ENCODE measurements at regions not wholly inside any gene's neighbourhood (a gene's known extent, or its start where the extent isn't known, plus 50 kb on each side); places are given as distances from the start of the nearest gene placed in this dataset.

GRCh38 chr13:79995334-79995733 lies 345.6 kb downstream of the SPRY2 start:
- H3K4me3 Mint-ChIP-seq, result no peak overlapping the region
- H3K9me3 Mint-ChIP-seq, result no peaks in the 10 kb centered on the region; the same call in 1 of the 2 replicates
- H3K4me1 Mint-ChIP-seq (ENCODE audit: low read depth), result peaks cover 52% of the 10 kb centered on the region
- H3K27ac Mint-ChIP-seq, result peak overlapping the region; percentile 68
- no peak for TF ChIP-seq CTCF (IDR thresholded peaks at IDR 0.05)
- peak; percentile 90 for DNase-seq
- H3K27me3 Mint-ChIP-seq (ENCODE audit: insufficient read depth), result no peaks in the 10 kb centered on the region
- no peaks in the 10 kb centered on the region for H3K36me3 Mint-ChIP-seq (ENCODE audit: low read depth)

DNA sequence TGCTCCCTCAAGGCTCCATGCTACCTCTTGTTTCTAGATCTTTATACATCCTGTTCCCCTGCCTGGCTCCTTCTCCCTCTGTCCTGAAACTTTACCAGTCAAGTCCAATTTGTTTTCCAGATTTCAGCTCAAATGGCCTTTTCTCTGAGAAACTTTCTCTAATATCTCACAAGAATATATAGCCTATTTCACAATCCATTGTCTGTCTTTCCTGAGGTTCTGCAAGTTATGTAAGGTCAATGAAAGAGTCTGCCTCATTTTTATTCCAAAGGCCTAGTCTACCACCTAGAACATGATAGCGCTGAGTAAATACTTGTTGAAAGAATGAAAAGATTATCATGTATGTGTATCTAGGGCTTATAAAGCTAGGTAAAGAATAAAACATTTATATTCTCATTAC lies 348.8 kb downstream of the SPRY2 start:
- no peaks in the 10 kb centered on the region for H3K27me3 Mint-ChIP-seq (ENCODE audit: insufficient read depth)
- H3K9me3 Mint-ChIP-seq, result no peaks in the 10 kb centered on the region
- no peak for DNase-seq
- no peaks in the 10 kb centered on the region for H3K36me3 Mint-ChIP-seq (ENCODE audit: low read depth)
- no peak for TF ChIP-seq CTCF (IDR thresholded peaks at IDR 0.05)
- peaks cover 76% of the 10 kb centered on the region for H3K4me1 Mint-ChIP-seq (ENCODE audit: low read depth)
- H3K27ac Mint-ChIP-seq, result peak overlapping the region; percentile 9; the same call in 1 of the 2 replicates
- H3K4me3 Mint-ChIP-seq, result no peak overlapping the region

DNA sequence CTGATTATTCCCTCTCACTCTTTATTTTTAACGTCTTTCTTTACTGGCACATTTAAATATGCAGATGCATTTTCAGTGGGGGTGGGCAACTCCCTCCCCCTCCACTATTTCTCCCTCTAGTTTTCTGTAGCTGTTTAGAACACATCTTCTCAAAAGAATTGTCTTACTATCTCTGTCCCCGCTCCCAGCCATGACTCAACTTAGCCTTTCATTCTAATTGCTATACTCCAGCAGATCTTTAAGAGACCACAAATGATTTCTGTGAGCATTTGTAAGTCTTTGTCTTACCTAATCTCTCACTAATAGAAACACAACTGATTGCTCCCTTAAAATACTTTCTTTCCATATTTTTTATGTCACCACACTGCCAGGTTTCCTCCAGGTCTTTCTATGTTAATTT lies 350.9 kb downstream of the SPRY2 start:
- H3K4me3 Mint-ChIP-seq, result peak overlapping the region; percentile 79
- TF ChIP-seq CTCF (IDR thresholded peaks at IDR 0.05), result no peak
- no peaks in the 10 kb centered on the region for H3K9me3 Mint-ChIP-seq
- peak; percentile 59 for DNase-seq
- H3K4me1 Mint-ChIP-seq (ENCODE audit: low read depth), result peaks cover 81% of the 10 kb centered on the region
- H3K27me3 Mint-ChIP-seq (ENCODE audit: insufficient read depth), result no peaks in the 10 kb centered on the region
- H3K36me3 Mint-ChIP-seq (ENCODE audit: low read depth), result no peaks in the 10 kb centered on the region
- peak overlapping the region; percentile 88 for H3K27ac Mint-ChIP-seq

GRCh38 chr13:79989217-79989661 lies 351.7 kb downstream of the SPRY2 start:
- Mint-ChIP-seq H3K4me3 (peak overlapping the region; percentile 79), H3K27ac (peak overlapping the region; percentile 88), H3K9me3 (no peaks in the 10 kb centered on the region), H3K27me3 (ENCODE audit: insufficient read depth) (no peaks in the 10 kb centered on the region), H3K4me1 (ENCODE audit: low read depth) (peaks cover 73% of the 10 kb centered on the region), H3K36me3 (ENCODE audit: low read depth) (no peaks in the 10 kb centered on the region)
- no peak for TF ChIP-seq CTCF (IDR thresholded peaks at IDR 0.05)
- peak; percentile 80 for DNase-seq

GRCh38 chr13:79988573-79988972 lies 352.4 kb downstream of the SPRY2 start:
- peak overlapping the region; percentile 79 for H3K4me3 Mint-ChIP-seq
- H3K9me3 Mint-ChIP-seq, result no peaks in the 10 kb centered on the region
- no peaks in the 10 kb centered on the region for H3K27me3 Mint-ChIP-seq (ENCODE audit: insufficient read depth)
- H3K4me1 Mint-ChIP-seq (ENCODE audit: low read depth), result peaks cover 67% of the 10 kb centered on the region
- DNase-seq, result peak; percentile 94
- no peak for TF ChIP-seq CTCF (IDR thresholded peaks at IDR 0.05)
- no peaks in the 10 kb centered on the region for H3K36me3 Mint-ChIP-seq (ENCODE audit: low read depth)
- H3K27ac Mint-ChIP-seq, result peak overlapping the region; percentile 88

- DNase-seq, result no peak
- peaks cover 67% of the 10 kb centered on the region for H3K4me1 Mint-ChIP-seq (ENCODE audit: low read depth)
- TF ChIP-seq CTCF (IDR thresholded peaks at IDR 0.05), result no peak
- peak overlapping the region; percentile 1 for H3K4me3 Mint-ChIP-seq
- H3K9me3 Mint-ChIP-seq, result no peaks in the 10 kb centered on the region
- peak overlapping the region; percentile 88 for H3K27ac Mint-ChIP-seq
- H3K27me3 Mint-ChIP-seq (ENCODE audit: insufficient read depth), result no peaks in the 10 kb centered on the region
- no peaks in the 10 kb centered on the region for H3K36me3 Mint-ChIP-seq (ENCODE audit: low read depth)
Measured at GRCh38 chr13:79987761-79988160, 353.2 kb downstream of the SPRY2 start.

Measured in HFFc6 (cell line).